Smooth muscle cell (in vitro differentiated cells): ENCODE measurements at regions not wholly inside any gene's neighbourhood (a gene's known extent, or its start where the extent isn't known, plus 50 kb on each side); places are given as distances from the start of the nearest gene placed in this dataset.

Experiments
- DNase-seq: peaks from one replicate; lab custom pipeline; 2025; ENCODE audit not compliant: unreplicated experiment; lab: John Stamatoyannopoulos, UW
- H2AFZ ChIP-seq: fragments of 200-600 bp; sonication (generic); 2 replicates; pipeline ENCODE4 v1.6.0; 2016; ENCODE audit warnings: antibody characterized with exemption, low read depth, mild to moderate bottlenecking
- H3F3A ChIP-seq: fragments of 200-600 bp; sonication (generic); 2 replicates; pipeline ENCODE4 v1.6.0; 2017; ENCODE audit warnings: antibody characterized with exemption, low read depth
- H3K27ac ChIP-seq: fragments of 200-600 bp; sonication (generic); 2 replicates; pipeline ENCODE4 v1.5.1; 2016; ENCODE audit warnings: low read depth, mild to moderate bottlenecking
- H3K27me3 ChIP-seq: fragments of 200-600 bp; sonication (generic); 2 replicates; pipeline ENCODE4 v1.6.1; 2016; ENCODE audit warnings: low read depth, mild to moderate bottlenecking
- H3K36me3 ChIP-seq: fragments of 200-600 bp; sonication (generic); 2 replicates; pipeline ENCODE4 v1.5.1; 2016; ENCODE audit warnings: low read depth
- H3K4me1 ChIP-seq: fragments of 200-600 bp; sonication (generic); 2 replicates; pipeline ENCODE4 v1.5.1; 2016; ENCODE audit warnings: low read depth
- H3K4me2 ChIP-seq: fragments of 200-600 bp; sonication (generic); 2 replicates; pipeline ENCODE4 v1.6.0; 2016; ENCODE audit warnings: mild to moderate bottlenecking
- H3K4me3 ChIP-seq: fragments of 200-600 bp; sonication (generic); 2 replicates; pipeline ENCODE4 v1.5.1; 2016; ENCODE audit warnings: mild to moderate bottlenecking
- H3K79me2 ChIP-seq: fragments of 200-600 bp; sonication (generic); 2 replicates; pipeline ENCODE4 v1.6.0; 2016; ENCODE audit warnings: low read depth, mild to moderate bottlenecking
- H3K9ac ChIP-seq: fragments of 200-600 bp; sonication (generic); 2 replicates; pipeline ENCODE4 v1.6.0; 2016; ENCODE audit warnings: low read depth
- H3K9me3 ChIP-seq: fragments of 200-600 bp; sonication (generic); replicated peaks from 2 replicates; pipeline ENCODE4 v1.5.1; 2016; ENCODE audit warnings: low read depth
- H4K20me1 ChIP-seq: fragments of 200-600 bp; sonication (generic); 2 replicates; pipeline ENCODE4 v1.6.0; 2016; ENCODE audit warnings: low read depth
- CTCF ChIP-seq: fragments of 200-600 bp; sonication (generic); IDR thresholded peaks from 2 replicates; pipeline ENCODE4 v1.5.1; 2017; ENCODE audit warnings: borderline replicate concordance, mild to moderate bottlenecking, antibody characterized with exemption; ENCODE audit not compliant: insufficient read depth, poor library complexity, severe bottlenecking
- WGBS: methylation state at CpG from one replicate; pipeline ENCODE4 v1.1.7; 2016; ENCODE audit warnings: low lambda C conversion rate; 5-methylcytosine and 5-hydroxymethylcytosine counted together

GRCh38 chr11:44371706-44372105 is 61.8 kb upstream of the ALX4 start:
- H3K79me2 ChIP-seq = no peaks in the 10 kb centered on the region
- H3K36me3 ChIP-seq = no peaks in the 10 kb centered on the region
- H3K4me2 ChIP-seq = no peak overlapping the region
- H3K4me3 ChIP-seq = no peak overlapping the region
- WGBS = 94% methylated on average over 4 of the region's 4 CpGs
- no peak overlapping the region for H3K27ac ChIP-seq
- no peaks in the 10 kb centered on the region for H3K9me3 ChIP-seq
- no peaks in the 10 kb centered on the region for H3K4me1 ChIP-seq
- H4K20me1 ChIP-seq = no peaks in the 10 kb centered on the region
- no peak for TF ChIP-seq CTCF
- H3K9ac ChIP-seq = no peak overlapping the region
- H2AFZ ChIP-seq = no peak overlapping the region
- H3K27me3 ChIP-seq = peaks cover 5% of the 10 kb centered on the region
- no peak for DNase-seq
- no peaks in the 10 kb centered on the region for H3F3A ChIP-seq

- H3K9ac ChIP-seq = no peak overlapping the region
- 60% methylated on average over 3 of the region's 3 CpGs for WGBS
- H3K27me3 ChIP-seq = peaks cover 5% of the 10 kb centered on the region
- H4K20me1 ChIP-seq = no peaks in the 10 kb centered on the region
- H3K79me2 ChIP-seq = no peaks in the 10 kb centered on the region
- H3K4me1 ChIP-seq = no peaks in the 10 kb centered on the region
- H3K4me2 ChIP-seq = no peak overlapping the region
- H3K4me3 ChIP-seq = no peak overlapping the region
- no peak overlapping the region for H3K27ac ChIP-seq
- H3K9me3 ChIP-seq = no peaks in the 10 kb centered on the region
- H3F3A ChIP-seq = no peaks in the 10 kb centered on the region
- TF ChIP-seq CTCF = no peak
- DNase-seq = no peak
- H2AFZ ChIP-seq = no peak overlapping the region
- no peaks in the 10 kb centered on the region for H3K36me3 ChIP-seq
Observed at GRCh38 chr11:44372989-44373388, 63.0 kb upstream of the ALX4 start.

- Histone ChIP-seq H2AFZ (no peak overlapping the region), H3K9ac (no peak overlapping the region), H3K36me3 (no peaks in the 10 kb centered on the region), H3K27ac (no peak overlapping the region), H4K20me1 (no peaks in the 10 kb centered on the region), H3K4me1 (no peaks in the 10 kb centered on the region), H3K4me3 (no peak overlapping the region), H3K27me3 (peaks cover 2% of the 10 kb centered on the region), H3K4me2 (no peak overlapping the region), H3F3A (no peaks in the 10 kb centered on the region), H3K9me3 (no peaks in the 10 kb centered on the region), H3K79me2 (no peaks in the 10 kb centered on the region)
- DNase-seq = no peak
- TF ChIP-seq CTCF = no peak
Observed at GRCh38 chr11:44374001-44374400, 64.1 kb upstream of the ALX4 start.

- H3K79me2 ChIP-seq = no peaks in the 10 kb centered on the region
- H3K9me3 ChIP-seq = no peaks in the 10 kb centered on the region
- no peak overlapping the region for H2AFZ ChIP-seq
- no peaks in the 10 kb centered on the region for H3K36me3 ChIP-seq
- TF ChIP-seq CTCF = no peak
- no peak overlapping the region for H3K4me3 ChIP-seq
- no peak overlapping the region for H3K9ac ChIP-seq
- H3K27me3 ChIP-seq = peaks cover 7% of the 10 kb centered on the region
- H3K4me1 ChIP-seq = no peaks in the 10 kb centered on the region
- no peak overlapping the region for H3K4me2 ChIP-seq
- DNase-seq = no peak
- no peak overlapping the region for H3K27ac ChIP-seq
- WGBS = 90% methylated on average over 4 of the region's 4 CpGs
- no peaks in the 10 kb centered on the region for H4K20me1 ChIP-seq
- no peaks in the 10 kb centered on the region for H3F3A ChIP-seq
Observed at GRCh38 chr11:44376423-44376822, 66.5 kb upstream of the ALX4 start.
